HUDEP-2 (cell line): ENCODE measurements at regions not wholly inside any gene's neighbourhood (a gene's known extent, or its start where the extent isn't known, plus 50 kb on each side); places are given as distances from the start of the nearest gene placed in this dataset.

ENCODE experiments used
- DNase-seq, 76 experiments: peaks; one replicate each; lab custom pipeline; 2025; ENCODE audit not compliant: unreplicated experiment in 76 of 76; lab: John Stamatoyannopoulos, UW

DNA sequence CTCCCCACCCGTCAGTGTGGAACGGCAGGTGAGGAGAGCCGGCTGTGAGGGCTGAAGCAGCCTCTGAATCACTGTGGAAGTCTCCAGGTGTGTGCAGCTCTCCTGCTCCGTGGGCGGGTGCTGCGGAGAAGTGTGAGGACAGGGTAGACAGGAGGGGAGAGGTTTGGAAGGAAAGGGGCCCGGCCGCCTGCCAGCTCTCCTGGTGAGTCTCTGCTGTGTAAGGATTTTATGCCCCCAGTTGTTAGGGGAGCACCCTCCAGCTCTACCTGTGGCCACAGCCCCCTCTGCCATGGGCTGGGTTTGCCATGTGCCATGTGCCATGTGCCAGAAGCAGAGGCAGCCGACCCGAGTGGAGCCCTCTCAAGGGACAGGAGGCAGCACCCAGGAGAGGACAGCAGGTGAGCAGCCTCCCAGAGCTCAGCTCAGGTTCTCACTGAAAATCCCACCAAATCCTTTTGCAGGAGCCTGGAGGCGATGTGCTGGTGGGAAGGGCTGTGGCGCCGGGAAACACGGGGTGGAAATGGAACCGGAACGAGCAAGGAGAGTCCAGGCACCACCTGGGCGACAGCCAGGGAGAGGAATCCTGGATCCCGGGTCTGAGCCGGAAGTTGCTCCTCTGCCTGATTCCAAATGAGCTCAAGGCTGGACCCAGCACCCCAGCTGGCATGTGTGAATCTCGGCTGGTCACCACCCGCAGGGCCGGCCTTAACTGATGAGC is 804.4 kb downstream of the BRD1 start:
- DNase-seq: no peak

DNA sequence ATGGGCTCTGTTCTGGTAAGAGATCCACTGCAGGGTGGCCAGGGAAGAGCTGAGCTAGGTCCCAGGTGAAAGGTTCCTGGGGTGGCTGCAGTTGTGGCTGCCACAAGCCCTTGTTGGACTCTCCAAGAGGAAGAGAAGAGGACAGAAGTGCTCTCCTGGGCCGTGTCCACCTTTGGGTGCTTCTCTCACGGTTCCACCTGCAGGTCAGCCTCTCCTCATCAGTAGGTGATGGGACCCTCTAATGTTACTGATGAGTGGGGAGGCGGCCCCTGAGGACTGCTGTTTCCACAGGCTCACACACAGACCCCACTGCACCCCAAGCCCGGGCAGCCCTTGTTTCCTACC is 804.9 kb downstream of the BRD1 start:
- no peak for DNase-seq

DNA sequence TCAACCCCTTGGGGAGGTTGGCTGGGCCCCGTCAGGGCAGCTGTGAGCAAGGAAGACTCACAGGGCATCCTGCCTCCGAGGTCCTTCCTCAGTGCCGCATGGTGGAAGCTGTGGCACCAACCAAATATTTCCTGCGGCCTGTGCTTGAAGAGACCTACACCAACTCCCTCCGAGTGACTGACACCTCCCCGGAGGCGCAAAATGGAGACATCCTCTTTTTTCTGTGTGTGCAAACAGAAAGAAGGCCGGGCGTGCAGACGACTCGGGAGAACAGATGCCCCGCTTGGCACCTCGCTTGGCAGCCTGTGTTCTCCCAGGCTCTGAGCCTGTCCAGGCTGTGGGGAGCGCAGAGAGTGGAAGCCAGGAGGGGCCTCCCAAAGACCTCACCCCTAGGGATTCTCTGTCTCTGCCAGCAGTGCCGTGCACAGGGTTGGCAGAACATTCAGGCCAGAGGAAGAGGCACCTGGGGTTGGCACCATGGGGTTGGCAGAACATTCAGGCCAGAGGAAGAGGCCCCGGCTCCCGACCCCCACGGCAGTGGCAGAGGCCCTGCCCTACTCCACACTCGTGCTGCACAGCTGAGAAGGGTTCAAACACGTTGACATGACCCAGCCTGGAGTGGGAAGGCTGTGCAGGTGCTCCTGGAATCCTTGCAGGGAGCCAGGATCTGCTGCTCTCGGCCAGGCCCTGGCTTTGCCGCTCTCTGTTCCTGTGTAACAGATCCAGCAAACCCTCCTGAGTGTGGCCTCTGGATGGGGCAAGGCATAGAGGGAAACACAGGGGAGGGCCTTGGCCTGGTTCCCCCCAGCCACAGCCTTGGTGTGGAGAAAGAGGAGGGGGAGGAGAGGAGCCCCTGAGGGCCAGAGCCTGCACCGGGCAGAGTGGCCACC is 805.5 kb downstream of the BRD1 start:
- DNase-seq: no peak

DNA sequence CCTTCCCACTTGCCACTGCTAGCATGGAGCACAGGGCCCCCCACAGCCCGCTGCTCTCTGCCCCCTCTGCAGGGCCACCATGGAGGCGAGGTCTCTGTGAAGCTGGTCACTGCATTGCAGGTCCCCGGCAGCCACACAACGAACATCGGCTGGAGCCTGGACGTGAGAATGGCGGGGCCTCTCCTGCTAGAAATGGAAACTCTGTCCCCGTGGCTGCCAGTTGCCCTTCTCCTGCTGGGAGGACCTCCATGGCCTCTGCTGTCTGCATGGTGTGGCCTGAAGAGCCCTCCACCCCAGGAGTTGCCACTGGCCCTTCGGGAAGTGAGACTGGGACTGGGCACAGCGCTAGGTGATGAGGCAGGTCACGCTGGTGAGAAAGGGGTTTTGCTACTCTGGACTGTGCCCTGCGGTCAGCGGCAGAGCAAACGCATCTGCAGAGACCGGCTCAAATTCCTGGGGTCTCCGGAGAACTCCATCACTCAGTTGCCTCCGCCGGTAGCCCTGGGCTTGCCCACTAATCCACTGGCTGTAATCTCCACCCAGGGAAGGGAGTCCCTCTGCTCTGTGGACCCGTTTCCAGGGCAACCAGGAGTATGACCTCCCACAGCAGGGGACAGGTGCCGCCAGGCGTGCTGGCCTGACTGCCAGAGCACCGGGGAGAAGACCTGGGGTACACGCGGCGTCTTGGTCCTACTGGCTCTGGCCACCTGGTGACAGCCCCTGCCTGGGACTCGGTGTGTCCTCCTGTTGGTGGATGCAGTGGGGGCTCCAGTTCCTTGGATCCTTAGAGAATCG is 806.3 kb downstream of the BRD1 start:
- DNase-seq: no peak

DNA sequence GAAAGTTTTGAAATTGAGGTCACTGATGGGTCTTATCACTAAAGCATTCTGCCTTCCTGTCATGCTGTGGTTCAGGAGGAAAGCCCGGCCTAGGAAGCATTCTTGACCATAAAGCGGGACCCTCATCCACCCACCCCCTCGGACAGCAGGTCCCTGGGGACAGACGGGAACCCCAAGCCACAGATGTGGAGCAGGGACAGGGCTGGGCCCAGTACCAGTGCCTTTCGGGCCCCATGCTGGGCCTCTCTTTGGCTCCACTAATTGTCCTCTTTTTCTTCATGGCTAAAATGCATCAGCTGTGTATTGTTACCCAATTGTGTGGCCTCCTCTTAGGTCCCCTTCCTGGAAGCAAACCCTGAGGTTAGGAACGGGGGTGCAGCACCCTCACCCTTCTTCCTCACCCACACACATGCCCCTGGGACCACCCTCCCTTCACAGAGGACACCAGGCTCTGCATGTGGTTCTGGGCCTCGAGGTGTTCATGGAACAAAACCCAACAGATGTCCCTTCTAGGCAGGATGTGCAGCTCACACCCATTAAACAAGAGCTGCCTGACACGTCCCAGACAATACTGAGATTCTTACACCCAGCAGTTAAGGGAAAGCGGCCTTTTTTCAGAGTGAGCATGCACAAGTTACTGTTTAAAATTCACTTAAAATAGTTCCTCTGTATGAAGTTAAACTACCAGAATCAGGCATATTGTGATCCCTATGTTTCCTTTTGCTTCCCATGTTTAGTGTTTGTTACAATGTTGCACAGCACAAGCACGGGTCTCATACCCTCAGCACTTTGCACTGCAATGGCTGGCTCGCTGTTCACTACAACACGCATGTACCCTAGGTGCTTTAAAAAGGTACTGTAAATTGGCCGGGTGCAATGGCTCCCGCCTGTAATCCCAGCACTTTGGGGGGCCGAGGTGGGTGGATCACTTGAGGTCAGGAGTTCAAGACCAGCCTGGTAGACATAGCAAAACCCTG is 807.6 kb downstream of the BRD1 start:
- no peak for DNase-seq

DNA sequence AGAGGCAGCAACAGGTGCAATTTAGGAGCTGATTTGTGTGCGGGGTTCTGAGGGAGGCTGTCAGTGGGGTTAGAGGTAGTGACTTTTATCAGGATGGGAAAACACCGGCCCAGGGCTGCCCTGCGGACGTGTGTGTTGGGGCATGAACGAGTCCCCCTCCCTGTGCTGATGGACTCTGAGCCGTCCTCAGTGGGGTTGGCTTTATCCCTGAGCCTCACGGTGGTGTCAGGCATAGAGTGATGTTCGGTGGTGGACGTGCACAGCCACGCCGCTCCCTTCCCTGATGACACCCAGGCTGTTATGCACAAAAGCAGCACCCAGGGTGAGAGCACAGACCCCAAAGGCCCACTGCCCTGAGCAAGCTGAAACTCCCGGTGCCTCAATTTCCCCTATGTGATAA is 809.1 kb downstream of the BRD1 start:
- DNase-seq: no peak

DNA sequence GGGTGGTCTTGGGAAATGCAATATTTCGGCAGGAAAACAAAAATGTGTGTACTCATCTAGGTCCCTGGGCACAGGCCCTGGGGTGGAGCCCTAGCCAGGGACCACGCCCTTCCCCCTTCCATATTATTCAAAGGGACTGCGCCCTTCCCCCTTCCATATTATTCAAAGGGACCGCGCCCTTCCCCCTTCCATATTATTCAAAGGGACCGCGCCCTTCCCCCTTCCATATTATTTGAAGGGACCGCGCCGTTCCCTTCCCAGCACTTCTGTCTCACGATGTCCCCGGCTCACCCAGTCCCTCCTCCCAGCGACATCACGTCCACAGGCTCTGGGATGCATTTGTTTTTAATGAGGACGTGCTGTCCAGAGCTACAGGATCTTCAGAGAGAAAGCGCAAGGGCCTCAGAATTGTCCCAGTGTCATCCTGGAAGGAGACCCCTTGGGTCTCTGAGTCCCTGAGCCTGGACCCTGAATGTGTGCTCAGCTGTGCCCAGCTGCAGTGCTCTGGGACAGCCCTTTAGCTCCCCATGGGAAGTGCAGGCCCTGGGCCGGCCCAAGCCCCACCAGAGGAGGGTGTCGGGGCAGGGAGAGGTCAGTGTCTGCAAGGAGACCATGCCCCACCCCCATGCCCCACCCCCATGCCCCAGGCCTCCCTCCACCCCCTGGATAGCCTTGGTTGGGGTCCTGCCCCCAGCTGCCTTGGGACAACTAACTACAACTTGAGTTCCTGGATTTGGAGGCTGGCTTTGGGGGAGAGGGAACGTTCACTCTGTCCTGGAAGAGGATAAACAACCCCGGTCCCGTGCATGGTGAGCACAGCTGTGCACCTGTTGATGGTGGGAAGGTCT is 810.0 kb downstream of the BRD1 start:
- DNase-seq: no peak

DNA sequence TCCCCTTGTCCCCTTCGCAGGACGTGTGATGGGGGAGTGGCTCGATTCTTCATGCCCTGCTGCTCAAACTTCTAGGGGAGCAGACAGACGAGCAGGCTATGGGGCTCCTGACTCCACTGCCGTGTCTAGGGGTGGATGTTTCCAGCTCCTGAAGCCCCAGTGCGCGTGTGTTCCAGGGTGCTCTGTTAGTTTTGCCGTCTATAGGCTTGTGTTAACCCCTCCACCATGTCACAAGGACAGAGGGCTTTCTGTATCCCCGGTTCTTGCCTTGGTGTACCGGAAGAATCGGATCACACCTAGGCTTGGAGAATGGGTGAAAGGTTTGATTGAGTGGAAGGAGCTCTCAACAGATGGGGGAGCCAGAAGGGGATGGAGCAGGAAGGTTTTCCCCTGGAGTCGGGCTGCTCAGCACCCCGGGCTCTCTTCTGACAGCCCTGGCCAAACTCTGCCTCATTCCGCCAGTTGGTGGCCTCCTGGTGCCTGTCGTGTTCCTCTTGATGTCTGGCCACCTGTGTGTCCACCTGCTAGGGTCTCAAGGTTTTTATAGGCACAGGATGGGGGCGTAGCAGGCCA is 810.7 kb downstream of the BRD1 start:
- DNase-seq: no peak

DNA sequence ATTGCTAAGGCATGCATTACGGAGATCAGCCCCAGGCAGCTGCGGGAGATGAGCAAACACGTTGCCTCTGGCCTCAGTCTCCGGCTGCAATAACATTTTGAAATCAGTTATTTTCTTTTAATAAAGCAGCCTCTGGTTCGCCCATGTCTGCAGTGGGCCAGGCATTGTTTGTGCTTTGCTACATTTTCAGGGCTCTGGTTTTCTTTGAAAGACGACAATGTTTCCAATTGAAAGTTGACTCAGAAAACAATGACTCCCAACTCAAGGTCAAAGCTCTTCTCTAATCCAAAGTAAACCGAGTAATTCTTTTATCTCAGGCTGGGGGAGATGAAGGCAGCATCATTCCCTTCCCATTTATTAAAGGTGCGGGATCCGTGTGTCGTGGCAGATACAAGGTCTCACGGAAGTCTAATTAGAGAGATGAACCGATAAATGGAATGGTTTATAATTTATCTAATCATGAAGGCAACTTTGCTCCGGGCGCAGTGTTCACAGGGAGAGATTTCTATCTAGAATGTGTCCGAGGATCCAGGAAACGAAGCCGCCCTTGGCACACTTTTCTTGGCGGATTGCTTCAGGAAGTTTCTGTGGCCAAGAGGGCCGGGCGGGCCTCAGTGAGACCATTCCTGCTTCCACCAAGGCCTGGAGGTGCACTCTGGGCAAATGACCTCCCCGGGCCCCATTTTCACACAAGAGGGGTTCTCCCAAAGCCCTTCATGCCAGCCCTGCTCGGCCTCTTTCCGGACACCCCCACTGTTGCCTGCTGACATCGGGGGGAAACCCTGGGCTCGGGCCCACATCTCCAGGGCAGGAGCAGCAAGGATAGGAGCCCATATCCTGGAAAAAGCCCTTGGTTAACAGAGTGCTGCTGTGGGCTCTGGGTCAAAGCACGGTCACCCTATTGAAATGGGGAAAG is 811.4 kb downstream of the BRD1 start:
- DNase-seq: no peak

DNA sequence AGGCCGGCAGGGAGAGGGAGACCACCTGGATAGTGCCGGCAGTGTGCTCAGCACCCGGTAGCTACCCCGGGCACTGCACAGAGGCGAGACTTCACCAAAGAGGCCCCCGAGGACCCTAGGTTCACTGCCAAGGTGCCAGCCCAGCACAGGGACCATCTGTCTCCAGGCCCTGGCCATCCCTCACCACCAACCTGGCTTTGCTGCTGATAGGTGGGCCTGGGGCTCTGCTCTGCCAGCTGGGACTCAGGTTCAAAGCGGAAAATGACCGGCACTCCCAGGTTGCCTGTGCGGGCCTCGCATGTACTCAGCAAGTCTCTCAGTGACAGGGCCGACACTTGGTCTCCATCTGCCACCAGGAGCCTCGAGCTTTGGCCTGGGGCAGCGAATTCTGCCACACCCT is 812.2 kb downstream of the BRD1 start:
- no peak for DNase-seq

DNA sequence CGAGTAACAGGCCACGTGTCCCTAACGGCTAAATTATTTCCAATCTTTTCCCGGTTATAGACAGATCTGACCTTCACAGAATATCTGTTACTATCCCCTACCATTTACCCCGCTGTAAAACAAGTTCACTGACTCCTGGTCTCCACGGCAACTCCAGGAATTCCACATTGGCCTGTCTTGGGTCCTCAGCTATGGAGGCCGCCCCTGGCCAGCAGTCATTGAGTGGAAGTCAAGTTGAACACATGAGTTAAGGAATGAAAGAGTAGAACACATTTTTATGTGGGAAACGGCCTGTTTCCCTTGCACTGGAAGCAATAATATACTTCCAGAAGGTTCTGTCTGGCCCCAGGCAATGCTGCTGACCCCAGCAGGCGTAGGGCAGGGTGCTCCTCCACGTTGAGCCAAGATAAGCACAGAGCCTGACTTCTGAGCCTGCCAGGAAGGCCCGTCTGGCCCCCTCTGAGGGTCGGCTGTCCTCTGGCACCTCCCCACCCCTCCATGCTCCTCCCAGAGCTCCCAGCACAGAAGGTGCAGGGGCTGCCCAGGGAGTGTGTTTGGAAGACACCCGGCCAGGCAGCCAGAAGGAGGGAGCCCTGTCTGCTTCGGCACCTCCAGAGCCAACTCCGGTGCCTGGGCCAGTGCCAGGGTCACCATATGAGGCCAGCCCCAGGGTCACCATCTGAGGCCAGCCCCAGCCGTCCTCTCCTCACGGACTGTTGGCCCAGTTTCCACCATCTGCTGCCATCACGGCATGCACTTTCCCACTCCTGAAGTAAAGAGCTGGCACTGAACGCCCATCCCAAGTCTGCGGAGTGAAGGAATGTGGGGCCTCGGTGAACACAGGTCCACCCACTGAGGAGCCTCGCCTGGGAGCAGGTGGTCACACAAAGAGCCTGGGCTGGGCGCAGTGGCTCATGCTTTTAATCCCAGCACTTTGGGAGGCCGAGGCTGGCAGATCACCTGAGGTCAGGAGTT is 813.2 kb downstream of the BRD1 start:
- DNase-seq: no peak

DNA sequence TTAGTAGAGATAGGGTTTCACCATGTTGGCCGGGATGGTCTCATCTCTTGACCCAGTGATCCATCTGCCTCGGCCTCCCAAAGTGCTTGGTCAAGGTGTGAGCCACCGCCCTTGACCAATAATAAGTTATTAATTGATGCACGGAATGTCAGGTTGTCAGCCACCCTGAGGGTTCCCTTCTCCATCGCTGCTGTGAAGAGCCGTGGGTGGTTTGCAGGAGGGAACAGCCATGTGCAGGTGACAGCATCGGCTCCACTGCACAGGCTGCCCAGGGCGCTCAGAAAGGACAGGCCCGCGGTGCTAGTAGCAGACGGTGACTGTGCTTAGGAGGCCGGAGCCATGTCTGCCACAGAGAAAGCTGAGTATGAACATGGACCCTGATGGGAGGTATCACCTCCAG is 814.0 kb downstream of the BRD1 start:
- no peak for DNase-seq

DNA sequence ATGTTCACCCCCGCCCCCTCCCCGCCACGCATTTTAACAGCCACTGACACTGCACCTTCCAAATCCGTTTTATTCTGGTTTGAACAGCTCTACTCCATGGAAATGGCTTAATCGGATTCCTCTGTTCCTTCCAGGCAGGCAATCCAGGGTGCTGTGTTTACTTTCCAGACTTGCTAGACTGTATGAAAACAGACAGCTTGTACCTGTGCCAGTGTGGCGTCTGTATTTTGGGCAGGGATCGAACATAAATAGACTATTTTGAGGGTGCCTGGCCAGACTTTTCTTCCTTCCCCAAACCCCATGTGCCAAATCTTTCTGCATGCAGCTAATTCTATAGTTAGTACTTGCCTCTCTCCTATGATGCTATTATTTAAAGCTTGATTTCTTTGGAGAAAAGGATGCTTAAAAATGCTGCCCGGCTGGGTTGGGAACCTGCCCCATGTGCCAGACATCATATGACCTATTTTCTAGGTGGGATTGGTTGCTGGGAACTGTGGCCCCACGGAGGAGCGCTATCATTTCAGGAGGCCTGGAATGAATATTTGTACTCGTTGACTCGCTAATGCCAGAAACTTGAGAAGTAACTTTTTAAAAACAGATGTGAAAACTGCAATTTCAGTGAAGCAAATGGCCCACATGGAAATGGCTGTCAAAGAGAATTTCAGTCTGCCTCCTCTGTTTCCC is 814.8 kb downstream of the BRD1 start:
- DNase-seq: no peak

DNA sequence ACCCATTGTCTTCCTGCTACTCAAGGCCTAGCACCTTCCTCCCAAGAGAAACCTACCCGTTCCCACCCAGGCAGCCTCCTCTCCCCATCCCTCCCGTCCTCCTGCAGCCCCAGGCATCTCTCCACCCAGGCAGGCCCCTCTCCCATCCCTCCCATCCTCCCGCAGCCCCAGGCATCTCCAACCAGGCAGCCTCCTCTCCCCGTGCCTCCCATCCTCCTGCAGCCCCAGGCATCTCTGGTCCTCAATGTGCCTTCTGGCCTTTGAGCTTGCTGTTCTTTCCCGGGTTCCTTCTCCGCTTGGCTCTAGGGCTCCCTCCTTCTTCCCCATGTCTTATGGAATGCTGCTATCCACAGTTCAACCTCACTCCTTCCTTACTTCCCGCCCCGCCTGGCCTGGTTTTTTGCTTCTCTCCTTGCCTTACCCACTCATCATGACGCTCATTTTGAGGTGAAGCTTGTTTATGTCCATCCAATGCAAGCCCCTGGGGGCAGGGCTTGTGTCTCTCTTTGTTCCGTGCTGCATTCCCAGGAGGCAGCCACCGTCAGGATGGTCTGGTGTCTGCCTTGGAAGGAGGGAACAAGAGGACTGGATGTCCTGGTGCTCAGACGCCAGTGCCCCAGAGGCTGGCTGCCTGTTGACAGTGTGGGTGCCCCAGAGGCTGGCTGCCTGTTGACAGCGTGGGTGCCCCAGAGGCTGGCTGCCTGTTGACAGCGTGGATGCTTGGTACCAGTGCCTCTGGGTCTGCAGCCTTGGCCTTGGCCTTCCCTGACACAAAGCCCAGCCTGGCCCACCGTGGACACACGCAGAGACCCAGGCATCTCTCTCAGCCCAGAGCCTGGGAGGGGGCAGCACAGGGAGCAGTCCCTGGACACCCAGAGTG is 815.7 kb downstream of the BRD1 start:
- DNase-seq: no peak

DNA sequence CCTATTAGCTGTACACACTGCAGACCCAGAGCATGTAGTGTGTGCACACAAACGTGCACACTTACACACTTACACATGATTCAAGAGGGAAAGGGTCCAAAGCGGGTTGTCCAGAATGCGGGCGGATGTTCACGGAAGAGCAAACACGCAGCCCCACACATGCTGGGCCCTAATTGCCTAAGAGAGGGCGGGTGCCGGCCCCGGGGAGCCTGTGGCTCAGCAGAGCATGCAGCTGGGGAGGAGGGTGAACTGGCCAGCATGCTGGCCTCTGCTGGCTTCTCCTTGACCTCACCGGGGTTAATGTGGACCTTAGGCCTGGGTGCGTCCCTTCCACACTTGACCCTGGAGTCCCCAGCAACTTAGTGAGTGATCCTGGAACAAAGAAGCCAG is 816.3 kb downstream of the BRD1 start:
- DNase-seq: no peak
